ENCODE measurements at regions not wholly inside any gene's neighbourhood (a gene's known extent, or its start where the extent isn't known, plus 50 kb on each side); places are given as distances from the start of the nearest gene placed in this dataset.
"Not testable (repeated sequence)": the region's sequence is repeated elsewhere in the genome, so short reads cannot be mapped to it uniquely, and the experiment has no call there.

DNA sequence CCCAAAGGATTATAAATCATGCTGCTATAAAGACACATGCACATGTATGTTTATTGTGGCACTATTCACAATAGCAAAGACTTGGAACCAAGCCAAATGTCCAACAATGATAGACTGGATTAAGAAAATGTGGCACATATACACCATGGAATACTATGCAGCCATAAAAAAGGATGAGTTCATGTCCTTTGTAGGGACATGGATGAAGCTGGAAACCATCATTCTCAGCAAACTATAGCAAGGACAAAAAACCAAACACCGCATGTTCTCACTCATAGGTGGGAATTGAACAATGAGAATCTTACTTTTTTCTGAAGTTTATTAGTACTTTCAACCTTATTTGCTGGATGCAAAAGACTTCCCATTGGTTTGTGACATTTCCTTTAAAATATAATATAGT, 101.0 kb upstream of the TBX18 start:
- not testable (repeated sequence) for DNase-seq

DNA sequence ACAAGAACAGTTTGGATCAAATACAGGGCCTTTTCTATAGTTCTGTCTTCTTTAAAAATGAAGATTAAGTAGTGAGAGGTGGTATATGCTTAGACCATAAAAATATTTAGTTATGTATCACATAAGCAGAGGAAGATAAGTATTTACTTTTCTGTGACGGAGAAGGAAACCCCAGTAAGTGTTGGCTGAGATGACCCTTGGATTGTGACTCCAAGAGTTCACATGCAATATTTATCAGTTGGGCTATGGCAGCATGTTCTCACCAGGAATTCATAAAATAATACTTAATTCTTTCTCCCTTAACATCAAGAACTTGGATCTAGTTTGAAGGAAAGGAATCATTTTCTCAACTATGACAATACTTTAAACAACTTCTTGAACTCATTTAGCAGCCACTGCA, 98.4 kb upstream of the TBX18 start:
- no peak for DNase-seq

DNA sequence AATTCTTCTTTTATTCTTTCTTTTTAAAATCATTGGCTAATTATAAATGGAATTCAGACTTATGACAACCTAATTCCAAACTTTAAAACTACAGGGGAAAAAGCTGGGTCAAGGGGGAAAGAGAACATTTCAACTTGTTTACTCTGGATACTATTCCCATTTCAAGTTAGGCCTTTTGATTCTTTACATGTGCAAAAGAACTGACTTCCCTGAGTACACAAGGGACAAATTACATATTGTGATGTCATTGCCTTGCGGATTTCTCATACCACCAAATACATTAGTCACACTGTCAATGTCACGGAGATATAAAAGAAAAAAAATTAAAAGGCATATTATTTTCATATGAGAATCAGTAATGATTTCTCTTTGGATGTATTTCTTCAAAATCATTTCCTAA, 96.5 kb upstream of the TBX18 start:
- no peak for DNase-seq

DNA sequence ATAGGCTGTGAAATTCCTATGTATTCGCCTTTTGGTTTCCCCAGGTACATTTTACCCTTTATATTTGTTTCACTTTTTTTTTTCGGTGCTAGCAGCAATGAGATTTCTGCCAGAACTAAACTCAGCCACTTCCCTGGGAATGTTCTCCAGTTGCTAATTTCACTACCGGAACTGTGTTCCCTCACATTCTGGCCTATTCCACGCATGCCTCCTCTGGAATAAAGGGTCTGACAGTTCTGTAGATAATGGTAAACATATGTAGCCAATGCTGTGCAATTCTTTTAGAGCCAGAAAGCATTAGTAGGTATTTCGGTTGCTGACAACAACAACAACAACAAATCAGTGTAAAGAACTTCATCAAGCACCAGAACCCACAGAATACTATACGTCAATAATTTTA, 96.1 kb upstream of the TBX18 start:
- no peak for DNase-seq

DNA sequence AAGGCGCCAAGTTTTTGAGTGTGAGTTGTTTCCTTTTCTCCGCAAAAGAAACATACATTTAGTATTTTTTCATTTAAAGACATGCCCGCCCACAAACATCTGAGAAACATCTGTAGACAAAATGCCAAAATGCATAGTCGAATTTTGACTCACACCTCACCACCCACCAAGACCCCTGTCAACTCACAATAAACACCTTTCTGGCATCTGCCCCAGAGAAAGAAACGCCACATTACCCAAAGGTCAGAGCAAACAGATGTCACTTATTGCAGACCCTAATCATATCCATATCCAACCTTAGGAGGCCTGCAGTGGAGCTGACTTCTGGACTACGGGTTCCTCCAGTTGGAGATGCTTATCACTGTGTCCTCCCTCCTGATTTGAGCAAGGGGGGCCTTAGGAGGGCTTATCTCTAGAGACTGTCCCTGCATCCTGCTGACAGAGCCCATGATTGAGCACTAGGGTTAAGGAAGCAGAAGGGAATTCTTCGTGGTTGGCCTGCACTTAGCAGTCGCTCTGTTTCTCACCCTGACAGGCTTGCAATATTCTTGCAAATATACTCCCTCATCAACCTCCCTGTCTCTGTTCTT, 90.5 kb upstream of the TBX18 start:
- no peak for DNase-seq

DNA sequence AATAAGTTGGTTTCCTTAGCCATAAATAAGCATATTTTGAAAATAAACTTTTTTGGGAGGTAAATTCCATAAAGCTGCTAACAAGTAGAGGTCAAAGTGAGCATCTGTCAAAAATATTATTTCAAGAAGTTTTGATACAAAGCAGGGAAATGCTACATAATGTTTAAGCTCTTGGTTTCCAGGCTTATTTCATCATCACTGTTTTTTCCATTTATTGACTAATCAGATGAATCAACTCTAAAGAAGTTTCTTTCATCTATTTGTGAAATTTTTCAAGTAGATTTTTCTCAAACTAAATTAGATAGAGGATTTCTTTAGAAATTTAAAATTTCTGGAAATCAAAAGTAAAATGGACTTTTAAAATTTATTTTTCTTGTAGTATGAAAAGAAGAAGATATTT, 89.5 kb upstream of the TBX18 start:
- no peak for DNase-seq

DNA sequence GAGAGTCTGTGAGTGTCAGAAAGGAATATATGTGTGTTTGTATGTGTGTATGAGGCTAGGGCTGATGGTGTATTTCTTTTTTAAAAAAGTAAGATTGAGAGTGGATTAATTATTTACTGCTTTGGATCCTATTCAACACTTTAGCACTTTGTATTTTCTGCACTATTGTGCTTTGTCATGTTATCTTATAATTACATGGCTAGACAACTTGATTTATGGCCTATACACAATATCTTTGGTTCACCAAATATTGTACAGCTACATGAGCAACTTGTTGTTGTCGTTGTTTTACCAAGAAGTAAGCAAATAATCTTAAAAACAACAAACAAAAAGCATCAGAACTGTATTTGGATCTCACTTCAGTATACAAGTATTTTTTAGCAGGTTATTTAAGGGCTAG, 84.6 kb upstream of the TBX18 start:
- no peak for DNase-seq

DNA sequence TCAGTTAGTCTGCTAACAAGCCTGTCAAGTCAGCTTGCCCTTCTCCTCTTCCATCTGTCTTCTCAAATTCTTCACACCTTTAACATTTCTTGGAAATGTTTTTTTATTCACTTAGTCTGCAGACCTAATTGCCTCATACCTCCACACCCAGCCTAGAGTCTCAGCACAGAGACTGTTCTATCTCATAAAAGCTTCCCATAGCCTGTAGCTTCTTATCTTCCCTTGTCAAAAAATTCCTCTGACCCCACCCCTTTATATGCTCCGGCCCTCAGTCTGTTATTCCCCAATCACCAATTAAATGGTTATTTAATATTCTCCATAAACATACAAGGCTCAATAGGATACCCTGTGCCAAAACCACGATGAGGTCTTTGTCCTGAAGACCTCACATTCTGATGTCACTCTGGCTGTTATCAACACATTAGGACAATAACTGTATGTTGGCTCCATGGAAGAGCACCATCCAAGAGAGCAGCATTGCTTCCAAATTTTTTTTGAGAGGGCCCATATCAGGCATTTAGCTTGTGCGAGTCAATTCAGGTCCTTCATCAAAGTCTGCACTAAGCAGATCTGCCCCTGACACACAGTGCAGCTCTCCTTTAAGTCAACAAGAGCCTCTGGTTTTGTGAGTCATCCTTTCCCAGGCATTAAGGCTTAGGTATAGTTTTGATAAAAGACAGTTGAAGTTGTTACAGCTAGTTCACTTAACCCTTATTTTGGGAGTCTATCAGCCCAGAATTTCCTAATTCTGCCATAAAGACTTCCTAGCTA, 83.2 kb upstream of the TBX18 start:
- no peak for DNase-seq

DNA sequence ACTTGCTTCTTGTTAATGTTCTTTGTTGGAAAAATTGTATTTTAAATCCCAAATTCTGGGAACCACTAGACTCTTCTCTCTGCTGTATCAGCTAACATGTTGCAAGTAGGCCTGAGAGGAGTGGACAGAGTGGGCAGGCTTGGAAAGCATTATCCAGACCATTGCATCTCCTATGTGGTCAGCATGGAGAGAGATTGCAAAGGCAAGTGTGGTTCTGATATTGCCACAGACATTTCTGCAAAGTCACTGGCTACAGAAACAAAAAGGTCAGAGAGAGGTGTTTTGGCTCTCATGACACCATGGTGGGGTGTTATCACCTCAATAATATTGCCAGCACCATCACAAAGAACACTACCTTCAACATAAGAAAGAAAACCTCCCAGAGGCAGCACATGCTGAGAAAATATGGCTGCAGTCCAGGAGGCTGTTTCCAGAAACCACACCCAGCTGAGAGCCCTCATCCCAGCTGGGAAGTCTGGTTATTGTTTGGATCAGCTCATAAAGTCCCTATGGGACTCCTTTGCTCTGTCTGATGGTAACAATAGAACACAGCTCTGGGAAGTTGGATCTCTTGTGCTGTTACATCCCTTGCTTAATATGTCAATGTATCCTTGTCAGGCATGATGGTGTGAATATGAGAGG, 78.2 kb upstream of the TBX18 start:
- no peak for DNase-seq

DNA sequence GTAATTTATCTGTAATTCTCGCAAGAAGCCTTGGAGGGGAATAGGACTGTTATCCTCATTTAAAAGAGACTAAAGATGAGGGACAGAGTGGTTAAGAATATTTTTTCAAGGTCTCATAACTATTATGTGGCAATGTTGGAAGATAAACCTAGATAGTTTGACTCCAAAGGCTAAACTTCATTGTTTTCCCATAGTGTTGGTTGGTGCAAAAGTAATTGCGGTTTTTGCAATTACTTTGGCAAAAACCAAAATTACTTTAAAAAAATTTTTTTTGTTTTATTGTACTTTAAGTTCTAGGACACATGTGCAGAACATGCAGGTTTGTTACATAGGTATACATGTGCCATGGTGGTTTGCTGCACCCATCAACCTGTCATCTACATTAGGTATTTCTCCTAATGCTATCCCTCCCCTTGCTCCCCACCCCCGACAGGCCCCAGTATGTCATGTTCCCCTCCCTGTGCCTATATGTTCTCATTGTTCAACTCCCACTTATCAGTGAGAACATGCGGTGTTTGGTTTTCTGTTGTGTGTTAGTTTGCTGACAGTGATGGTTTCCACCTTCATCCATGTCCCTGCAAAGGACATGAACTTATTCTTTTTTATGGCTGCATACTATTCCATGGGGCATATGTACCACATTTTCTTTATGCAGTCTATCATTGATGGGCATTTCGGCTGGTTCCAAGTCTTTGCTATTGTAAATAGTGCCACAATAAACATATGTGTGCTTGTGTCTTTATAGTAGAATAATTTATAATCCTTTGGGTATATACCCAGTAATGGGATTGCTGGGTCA, 72.9 kb upstream of the TBX18 start:
- not testable (repeated sequence) for DNase-seq

DNA sequence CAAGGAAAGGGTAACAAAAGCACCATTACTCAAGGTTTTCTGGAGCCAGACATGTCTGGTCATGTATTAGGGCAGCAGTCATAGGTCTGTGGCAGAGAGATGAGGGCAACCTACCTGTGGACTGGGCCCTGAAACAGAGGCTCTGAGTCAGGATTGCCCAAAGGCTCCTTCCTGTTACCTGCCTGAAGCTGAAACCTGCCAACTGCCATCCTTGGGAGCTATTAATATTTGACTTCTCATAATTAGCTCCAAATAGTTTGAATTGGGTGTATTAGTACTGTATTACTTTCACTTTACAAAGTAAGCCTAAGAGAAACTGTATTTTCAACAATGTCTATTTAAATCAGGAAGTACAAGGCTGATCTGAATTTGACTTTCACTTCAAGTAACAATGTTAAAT, 72.0 kb upstream of the TBX18 start:
- DNase-seq, result no peak

DNA sequence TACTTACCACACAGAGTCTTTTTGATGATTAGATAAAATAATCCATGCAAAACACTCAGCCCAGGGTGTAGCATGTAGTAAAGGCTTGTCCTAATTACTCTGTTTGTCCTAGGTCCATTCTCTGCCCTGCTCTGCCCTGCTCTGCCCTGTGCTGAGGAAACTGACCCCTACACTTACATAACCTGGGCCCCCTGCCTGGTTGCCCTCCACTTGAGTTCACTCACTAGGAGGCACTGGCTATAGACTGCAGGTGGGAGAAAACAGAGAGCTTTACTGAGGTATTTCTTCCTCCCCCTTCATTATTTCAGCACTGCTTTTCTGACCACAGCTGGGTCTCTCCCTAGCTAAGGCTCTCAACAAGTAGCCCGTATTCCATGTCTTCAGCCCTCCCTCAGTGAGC, 70.9 kb upstream of the TBX18 start:
- no peak for DNase-seq

DNA sequence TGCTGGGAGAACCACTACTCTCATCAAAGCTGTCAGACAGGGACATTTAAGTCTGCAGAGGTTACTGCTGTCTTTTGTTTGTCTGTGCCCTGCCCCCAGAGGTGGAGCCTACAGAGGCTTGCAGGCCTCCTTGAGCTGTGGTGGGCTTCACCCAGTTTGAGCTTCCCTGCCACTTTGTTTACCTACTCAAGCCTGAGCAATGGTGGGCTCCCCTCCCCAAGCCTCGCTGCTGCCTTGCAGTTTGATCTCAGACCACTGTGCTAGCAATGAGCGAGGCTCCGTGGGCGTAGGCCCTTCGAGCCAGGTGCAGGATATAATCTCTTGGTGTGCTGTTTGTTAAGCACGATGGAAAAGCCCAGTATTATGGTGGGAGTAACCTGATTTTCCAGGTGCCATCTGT, 67.5 kb upstream of the TBX18 start:
- DNase-seq, result not testable (repeated sequence)

DNA sequence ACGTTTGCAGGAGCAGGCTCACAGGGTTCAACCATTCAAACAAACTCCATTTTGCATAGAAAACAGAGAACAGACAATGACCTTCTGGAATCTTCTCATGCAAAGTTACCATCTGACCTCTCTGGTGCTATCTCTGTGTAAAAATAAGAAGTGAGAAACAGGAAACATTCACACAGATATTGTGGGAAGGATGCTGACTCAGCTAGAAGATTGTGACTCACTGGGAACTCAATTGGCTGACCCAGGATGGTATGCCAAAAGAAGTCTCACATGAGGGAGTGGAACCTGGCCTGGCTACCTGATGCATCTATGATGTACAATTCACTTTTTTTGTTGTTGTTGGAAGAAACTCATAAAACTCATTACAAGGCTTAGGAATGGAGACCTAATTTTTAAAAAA, 61.1 kb upstream of the TBX18 start:
- DNase-seq, result no peak

DNA sequence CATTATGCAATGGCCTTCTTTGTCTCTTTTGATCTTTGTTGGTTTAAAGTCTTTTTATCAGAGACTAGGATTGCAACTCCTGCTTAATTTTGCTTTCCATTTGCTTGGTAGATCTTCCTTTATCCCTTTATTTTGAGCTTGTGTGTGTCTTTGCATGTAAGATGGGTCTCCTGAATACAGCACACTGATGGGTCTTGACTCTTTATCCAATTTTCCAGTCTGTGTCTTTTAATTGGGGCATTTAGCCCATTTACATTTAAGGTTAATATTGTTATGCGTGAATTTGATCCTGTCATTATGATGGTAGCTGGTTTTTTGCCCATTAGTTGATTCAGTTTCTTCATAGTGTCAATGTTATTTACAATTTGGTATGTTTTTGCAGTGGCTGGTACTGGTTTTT, 56.9 kb upstream of the TBX18 start:
- not testable (repeated sequence) for DNase-seq

DNA sequence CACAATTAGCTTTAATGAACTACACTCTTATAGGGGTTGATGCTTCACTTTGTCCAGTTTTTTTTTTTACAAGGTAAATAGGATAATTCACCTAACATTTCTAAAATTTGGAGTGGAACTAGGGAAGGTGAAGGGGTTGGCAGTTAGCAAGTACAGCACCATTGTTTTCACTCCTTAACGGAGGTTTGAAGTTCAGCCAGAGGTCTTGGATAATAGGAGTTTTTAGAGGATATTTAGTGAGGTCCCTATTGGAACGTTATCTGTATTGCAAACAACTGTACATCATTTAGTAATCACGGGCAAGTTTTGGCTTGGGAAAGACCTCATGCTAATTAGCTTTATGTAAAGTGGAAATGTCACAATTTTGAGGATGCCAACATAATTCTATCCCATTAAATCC, 52.3 kb upstream of the TBX18 start:
- no peak for DNase-seq

DNA sequence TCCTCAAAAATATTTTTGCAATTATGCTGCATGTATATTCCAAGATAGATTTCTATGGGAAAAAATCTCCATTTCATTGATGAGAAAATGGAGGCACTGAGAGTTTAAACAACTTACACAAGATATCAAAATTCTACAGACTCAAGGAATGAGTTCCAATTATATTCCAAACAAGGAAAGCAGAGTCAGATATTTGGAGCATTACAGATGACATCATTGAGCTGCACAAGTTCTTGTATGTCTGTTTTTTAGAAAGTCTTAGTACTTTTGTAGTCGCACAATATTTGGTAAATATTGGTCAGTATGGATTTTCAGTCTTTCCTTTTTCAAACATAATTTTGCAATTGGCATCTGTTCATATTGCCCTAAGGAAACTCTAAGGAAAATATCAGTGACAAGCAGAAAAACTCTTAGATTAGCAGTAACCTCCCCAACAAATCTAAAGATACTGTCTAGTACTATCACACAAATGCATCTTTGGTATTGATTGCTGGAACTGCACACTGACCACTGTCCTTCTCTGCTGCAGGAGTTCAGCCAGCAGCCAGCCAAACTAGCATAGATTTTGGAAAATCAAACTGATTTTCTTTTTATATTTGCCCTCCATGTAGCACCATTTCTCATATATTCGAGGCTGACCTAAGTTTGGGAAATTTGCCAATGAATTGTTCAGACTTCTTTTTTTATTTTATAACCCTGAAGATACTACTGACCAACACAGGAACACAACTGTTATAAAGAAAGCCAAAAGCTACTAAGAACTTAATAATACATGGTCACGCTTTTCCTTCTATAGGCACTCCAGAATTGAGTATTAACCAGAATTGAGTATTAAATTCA, 51.7 kb upstream of the TBX18 start:
- no peak for DNase-seq

Measured in stimulated activated CD4-positive, alpha-beta T cell treated with anti-CD3 and anti-CD28 coated beads, Interleukin-2, amount 100 ng/mL, for 24 hours (primary cell).